IMR-90 (cell line): ENCODE measurements at regions not wholly inside any gene's neighbourhood (a gene's known extent, or its start where the extent isn't known, plus 50 kb on each side); places are given as distances from the start of the nearest gene placed in this dataset.

ENCODE experiments used
- ATAC-seq: fragments of 200-7000 bp; cut with Tn5 transposase; 2 replicates; pipeline ENCODE4 v1.9.1; 2020; ENCODE audit warnings: low read depth, mild to moderate bottlenecking, moderate library complexity
- BruUV-seq: library from RNA; stranded (reverse); fragments of 400-500 nt; replicated peaks from 2 replicates; lab custom pipeline; 2021; lab: Mats Ljungman, UMichigan
- CTCF ChIA-PET: fragments of 300-600 bp; formaldehyde crosslinking; extraction: SDS; loops from one replicate; lab custom pipeline; 2021; ENCODE audit warnings: antibody characterized with exemption; lab: Yijun Ruan, JAX
- POLR2A ChIA-PET: fragments of 300-600 bp; sonication (Branson Sonifier 250); formaldehyde crosslinking; loops from one replicate; lab custom pipeline; 2022; ENCODE audit warnings: antibody characterized with exemption; ENCODE audit not compliant: unreplicated experiment; lab: Charles Lee
- DNase-seq: peaks from one replicate; pipeline ENCODE4 v3.0.0; 2013
- H2AFZ ChIP-seq: replicated peaks from 2 replicates; pipeline ENCODE3; 2013; ENCODE audit warnings: low read length, mild to moderate bottlenecking; ENCODE audit not compliant: poor library complexity
- H2AK5ac ChIP-seq: 2 replicates; pipeline ENCODE4 v1.6.1; 2013; ENCODE audit warnings: low read depth, low read length, inconsistent platforms
- H2AK9ac ChIP-seq: replicated peaks from 2 replicates; pipeline ENCODE3; 2013; ENCODE audit warnings: mild to moderate bottlenecking, low read depth, low read length, moderate library complexity; ENCODE audit not compliant: poor library complexity
- H2BK120ac ChIP-seq: 2 replicates; pipeline ENCODE4 v1.6.1; 2013; ENCODE audit warnings: low read depth, low read length, inconsistent platforms
- H2BK15ac ChIP-seq: 3 replicates; pipeline ENCODE4 v1.6.1; 2013; ENCODE audit warnings: low read depth, low read length, inconsistent platforms
- H2BK20ac ChIP-seq: 2 replicates; pipeline ENCODE4 v1.6.1; 2013; ENCODE audit warnings: low read depth, mild to moderate bottlenecking, inconsistent platforms, low read length, moderate library complexity
- H2BK5ac ChIP-seq: 2 replicates; pipeline ENCODE4 v1.6.1; 2013; ENCODE audit warnings: mild to moderate bottlenecking, low read depth, low read length, inconsistent platforms; ENCODE audit not compliant: poor library complexity, severe bottlenecking
- H3K14ac ChIP-seq: replicated peaks from 2 replicates; pipeline ENCODE4 v1.6.1; 2013; ENCODE audit warnings: low read depth, low read length, inconsistent platforms
- H3K18ac ChIP-seq: 2 replicates; pipeline ENCODE4 v1.6.1; 2013; ENCODE audit warnings: low read depth, low read length, control low read depth
- H3K23ac ChIP-seq: 2 replicates; pipeline ENCODE4 v1.6.1; 2013; ENCODE audit warnings: low read depth, low read length, inconsistent platforms
- H3K27ac ChIP-seq: 2 replicates; pipeline ENCODE4 v1.5.1; 2013; ENCODE audit warnings: mild to moderate bottlenecking, control low read depth, low read length; ENCODE audit not compliant: insufficient read depth
- H3K27me3 ChIP-seq: 2 replicates; pipeline ENCODE4 v1.6.1; 2013; ENCODE audit warnings: low read length; ENCODE audit not compliant: control insufficient read depth, insufficient read depth
- H3K36me3 ChIP-seq: 2 replicates; pipeline ENCODE4 v1.6.1; 2013; ENCODE audit warnings: low read length, mixed read lengths; ENCODE audit not compliant: control insufficient read depth, insufficient read depth
- H3K4ac ChIP-seq: 2 replicates; pipeline ENCODE4 v1.6.1; 2013; ENCODE audit warnings: low read depth, low read length, inconsistent platforms
- H3K4me1 ChIP-seq: 2 replicates; pipeline ENCODE4 v1.6.1; 2013; ENCODE audit warnings: low read length, mixed read lengths; ENCODE audit not compliant: control insufficient read depth, insufficient read depth
- H3K4me2 ChIP-seq: 2 replicates; pipeline ENCODE4 v1.6.1; 2013; ENCODE audit warnings: low read depth, mild to moderate bottlenecking, control low read depth, low read length, moderate library complexity
- H3K4me3 ChIP-seq: 2 replicates; pipeline ENCODE4 v1.5.1; 2013; ENCODE audit warnings: low read depth, mild to moderate bottlenecking, control low read depth, low read length, moderate library complexity; ENCODE audit not compliant: insufficient read depth
- H3K56ac ChIP-seq: 2 replicates; pipeline ENCODE4 v1.6.1; 2013; ENCODE audit warnings: low read length, inconsistent platforms; ENCODE audit not compliant: insufficient read depth; ENCODE audit errors: extremely low read depth
- H3K79me1 ChIP-seq, 2 experiments: 2 replicates each; pipeline ENCODE4 v1.6.1; 2013; ENCODE audit warnings: low read length in 2 of 2, inconsistent platforms in 1 of 2, low read depth in 1 of 2
- H3K9ac ChIP-seq: 2 replicates; pipeline ENCODE4 v1.6.1; 2013; ENCODE audit warnings: low read depth, low read length, control low read depth
- H3K9me1 ChIP-seq: 2 replicates; pipeline ENCODE4 v1.6.1; 2013; ENCODE audit warnings: low read length, inconsistent platforms; ENCODE audit not compliant: insufficient read depth
- H3K9me3 ChIP-seq: 2 replicates; pipeline ENCODE4 v1.6.1; 2013; ENCODE audit warnings: low read length; ENCODE audit not compliant: control insufficient read depth, insufficient read depth
- H4K20me1 ChIP-seq: 2 replicates; pipeline ENCODE4 v1.6.1; 2013; ENCODE audit warnings: low read length, inconsistent platforms; ENCODE audit not compliant: insufficient read depth
- H4K5ac ChIP-seq: 2 replicates; pipeline ENCODE4 v1.6.1; 2013; ENCODE audit warnings: mild to moderate bottlenecking, low read depth, low read length, control low read depth
- H4K8ac ChIP-seq, 2 experiments: 2 replicates each; pipeline ENCODE4 v1.6.1; 2013; ENCODE audit warnings: low read depth in 2 of 2, low read length in 2 of 2, control low read depth in 1 of 2, inconsistent platforms in 1 of 2
- H4K91ac ChIP-seq: 2 replicates; pipeline ENCODE4 v1.6.1; 2013; ENCODE audit warnings: low read depth, low read length, inconsistent platforms; ENCODE audit not compliant: insufficient read depth
- BHLHE40 ChIP-seq: fragments of 150-350 bp; IDR thresholded peaks from 2 replicates; pipeline ENCODE4 v1.6.1; 2016; ENCODE audit warnings: mild to moderate bottlenecking, low read depth, low read length
- CEBPB ChIP-seq: IDR thresholded peaks from 2 replicates; pipeline ENCODE4 v1.6.1; 2012; ENCODE audit warnings: low read depth, low read length, improper control_type of control experiment
- CHD1 ChIP-seq: IDR thresholded peaks from 2 replicates; pipeline ENCODE4 v1.6.1; 2012; ENCODE audit warnings: low read depth, low read length, improper control_type of control experiment
- CTCF ChIP-seq: conservative IDR thresholded peaks from 2 replicates; pipeline ENCODE4 v1.5.1; 2012; ENCODE audit warnings: mild to moderate bottlenecking, low read depth, low read length, improper control_type of control experiment
- ELK1 ChIP-seq: fragments of 150-350 bp; IDR thresholded peaks from 2 replicates; pipeline ENCODE4 v1.6.1; 2016; ENCODE audit warnings: low read depth, mild to moderate bottlenecking, low read length, moderate library complexity, borderline replicate concordance
- FOS ChIP-seq: fragments of 150-350 bp; IDR thresholded peaks from 2 replicates; pipeline ENCODE4 v1.6.1; 2016; ENCODE audit warnings: low read depth, low read length
- MAZ ChIP-seq: IDR thresholded peaks from 2 replicates; pipeline ENCODE4 v1.6.1; 2012; ENCODE audit warnings: low read depth, mild to moderate bottlenecking, low read length, improper control_type of control experiment, moderate library complexity, borderline replicate concordance
- NFE2L2 ChIP-seq: fragments of 150-350 bp; IDR thresholded peaks from 2 replicates; pipeline ENCODE4 v1.6.1; 2016; ENCODE audit warnings: low read depth, mild to moderate bottlenecking, low read length
- POLR2A ChIP-seq: IDR thresholded peaks from 2 replicates; pipeline ENCODE4 v1.6.1; 2012; ENCODE audit warnings: mild to moderate bottlenecking, low read depth, low read length
- RFX5 ChIP-seq: IDR thresholded peaks from 2 replicates; pipeline ENCODE4 v1.8.0; 2012; ENCODE audit warnings: low read depth, mild to moderate bottlenecking, low read length, moderate library complexity
- WGBS, 2 experiments: methylation state at CpG; one replicate each; pipeline versions ENCODE4 v1.1.5 to v1.1.7; 2013; ENCODE audit warnings: missing lambda C conversion rate in 2 of 2; ENCODE audit not compliant: insufficient read length in 1 of 2; ENCODE audit errors: extremely low coverage in 2 of 2; 5-methylcytosine and 5-hydroxymethylcytosine counted together
- dilution Hi-C: fragments of 300-500 bp; cut with HindIII; formaldehyde crosslinking; loops from one replicate; pipeline ENCODE4 v1.14.3; 2018; ENCODE audit warnings: low sequenced_read_pairs; ENCODE audit not compliant: unreplicated experiment
- in situ Hi-C: fragments of 300-500 bp; cut with MboI; formaldehyde crosslinking; loops from 3 replicates; pipeline ENCODE4 v1.14.3; 2019; ENCODE audit warnings: low sequenced_read_pairs, inconsistent platforms, mixed read lengths
- intact Hi-C: fragments of 100-400 bp; cut with micrococcal nuclease; formaldehyde crosslinking; loops from 2 replicates; pipeline ENCODE4 v1.10.0; 2022

- H2BK20ac ChIP-seq = no peak overlapping the region
- H2BK120ac ChIP-seq = no peak overlapping the region
- WGBS, 2 experiments = no CpG with 5 or more reads among the region's 1 CpG
- H2AK9ac ChIP-seq = no peak overlapping the region
- no peak overlapping the region for H2BK5ac ChIP-seq
- H4K20me1 ChIP-seq = no peaks in the 10 kb centered on the region
- no peak overlapping the region for H3K4me3 ChIP-seq
- ChIA-PET CTCF (no interaction called here), POLR2A (no interaction called here)
- no peak overlapping the region for H3K56ac ChIP-seq
- dilution Hi-C loops (no loop called here), intact Hi-C loops (no loop called here), in situ Hi-C loops (no loop called here)
- no peaks in the 10 kb centered on the region for H3K27me3 ChIP-seq
- no peak overlapping the region for H3K23ac ChIP-seq
- peaks cover 14% of the 10 kb centered on the region; the same call in 1 of the 2 replicates for H3K4me1 ChIP-seq
- H3K9me3 ChIP-seq = no peaks in the 10 kb centered on the region
- H3K27ac ChIP-seq = no peak overlapping the region
- H2AK5ac ChIP-seq = peak overlapping the region; percentile 39; the same call in 1 of the 2 replicates
- H3K4ac ChIP-seq = no peak overlapping the region
- H3K9ac ChIP-seq = no peak overlapping the region
- ATAC-seq = no peak
- no TSS peak for BruUV-seq
- no peaks in the 10 kb centered on the region for H3K36me3 ChIP-seq
- no peak overlapping the region for H2BK15ac ChIP-seq
- no peak overlapping the region for H2AFZ ChIP-seq
- peaks cover 5% of the 10 kb centered on the region for H3K9me1 ChIP-seq
- H3K18ac ChIP-seq = no peak overlapping the region
- H3K79me1 ChIP-seq = no peaks in the 10 kb centered on the region
- H3K4me2 ChIP-seq = no peak overlapping the region
- no peak overlapping the region for H4K91ac ChIP-seq
- H3K14ac ChIP-seq = no peak overlapping the region; the same call in 1 of the 2 replicates
- H4K5ac ChIP-seq = no peak overlapping the region
- DNase-seq = no peak
- H4K8ac ChIP-seq = no peak overlapping the region
- TF ChIP-seq CHD1 (no peak), CEBPB (no peak), NFE2L2 (no peak), POLR2A (no peak), RFX5 (no peak), ELK1 (no peak), BHLHE40 (no peak), CTCF (no peak), MAZ (no peak), FOS (no peak)
Observed at GRCh38 chr13:30006246-30006645, 155.8 kb upstream of the UBL3 start.
